ENCODE measurements at regions not wholly inside any gene's neighbourhood (a gene's known extent, or its start where the extent isn't known, plus 50 kb on each side); places are given as distances from the start of the nearest gene placed in this dataset.

GRCh38 chrX:97985096-97985495, 1101.4 kb downstream of the RPA4 start:
- TF ChIP-seq CTCF (IDR thresholded peaks at IDR 0.05) = no peak
- TF ChIP-seq SIN3A (IDR thresholded peaks at IDR 0.05; ENCODE audit: borderline replicate concordance, insufficient read depth, low read depth, low read length) = no peak
- TF ChIP-seq POLR2AphosphoS5 (IDR thresholded peaks at IDR 0.05; ENCODE audit: low read depth, low read length) = no peak
- TF ChIP-seq TCF7L2 (IDR thresholded peaks at IDR 0.05; ENCODE audit: low read depth, low read length) = no peak
